ENCODE measurements at regions not wholly inside any gene's neighbourhood (a gene's known extent, or its start where the extent isn't known, plus 50 kb on each side); places are given as distances from the start of the nearest gene placed in this dataset.

GRCh38 chr22:27205492-27206373 lies 548.3 kb downstream of the MIAT start:
- no peak overlapping the region for H2BK12ac ChIP-seq (ENCODE audit: insufficient read length, low read depth, low read length)
- H3K23me2 ChIP-seq (ENCODE audit: insufficient read length, low read depth, low read length, poor library complexity, severe bottlenecking) = no peaks in the 10 kb centered on the region
- H3K4ac ChIP-seq (ENCODE audit: low read depth, low read length) = no peak overlapping the region
- Mint-ChIP-seq H3K27ac (no peak overlapping the region), H3K36me3 (ENCODE audit: insufficient read depth in 1 of 3, low read depth in 3 of 3) (no peaks in the 10 kb centered on the region), H3K9me3 (no peaks in the 10 kb centered on the region; a peak in 1 of 5 replicates), H3K4me3 (no peak overlapping the region), H3K27me3 (ENCODE audit: low read depth) (peaks cover 3% of the 10 kb centered on the region), H3K4me1 (peaks cover 35 to 39% of the 10 kb centered on the region in 2 experiments)
- H2AFZ ChIP-seq (ENCODE audit: low read length) = no peak overlapping the region
- H3K14ac ChIP-seq (ENCODE audit: insufficient read depth, low read length) = no peak overlapping the region
- no peak overlapping the region for H2AK5ac ChIP-seq (ENCODE audit: insufficient read length, low read length)
- H2BK5ac ChIP-seq (ENCODE audit: insufficient read length, low read length) = no peak overlapping the region
- DNase-seq = no peak
- H3K18ac ChIP-seq (ENCODE audit: insufficient read length, low read depth, low read length) = no peak overlapping the region
- no peak overlapping the region for H4K91ac ChIP-seq (ENCODE audit: insufficient read length, low read depth, low read length)
- no peak overlapping the region for H2BK15ac ChIP-seq (ENCODE audit: low read depth, low read length)
- no peak overlapping the region for H3K23ac ChIP-seq (ENCODE audit: insufficient read length, low read depth, low read length)
- H3K4me1 ChIP-seq (ENCODE audit: insufficient read depth, low read length) = peaks cover 2% of the 10 kb centered on the region; the same call in 1 of the 2 replicates
- H3K79me1 ChIP-seq (ENCODE audit: insufficient read depth, low read depth, low read length, poor library complexity, severe bottlenecking) = no peaks in the 10 kb centered on the region
- no peak overlapping the region for H4K5ac ChIP-seq (ENCODE audit: insufficient read length, low read depth, low read length)
- no peak overlapping the region for H3K56ac ChIP-seq (ENCODE audit: insufficient read length, low read depth, low read length)
- no peak overlapping the region for H3K4me2 ChIP-seq (ENCODE audit: insufficient read depth, insufficient read length, low read length)
- WGBS (ENCODE audit: extremely low coverage, insufficient read length, low lambda C conversion rate) = no CpG with 5 or more reads among the region's 9 CpGs
- H4K8ac ChIP-seq (replicated peaks; ENCODE audit: insufficient read length, low read depth, low read length) = no peak overlapping the region
- no peaks in the 10 kb centered on the region for H3K9me3 ChIP-seq (ENCODE audit: control insufficient read depth, low read depth, low read length)
- H3K27me3 ChIP-seq (ENCODE audit: insufficient read depth, low read length) = no peaks in the 10 kb centered on the region
- H4K20me1 ChIP-seq (ENCODE audit: control insufficient read depth, insufficient read depth, insufficient read length) = no peaks in the 10 kb centered on the region
- H3T11ph ChIP-seq (ENCODE audit: low read length) = no peak overlapping the region
- H2BK20ac ChIP-seq (ENCODE audit: low read depth, low read length, poor library complexity, severe bottlenecking) = no peak overlapping the region
- no peak overlapping the region for H3K9ac ChIP-seq (ENCODE audit: extremely low read depth, insufficient read length, low read length)
- TF ChIP-seq CTCF (conservative IDR thresholded peaks at IDR 0.05) = no peak
- no peak overlapping the region for H2BK120ac ChIP-seq (ENCODE audit: low read depth, low read length, poor library complexity, severe bottlenecking)
- H3K27ac ChIP-seq (ENCODE audit: insufficient read length, low read depth, low read length) = no peak overlapping the region
- no peaks in the 10 kb centered on the region for H3K79me2 ChIP-seq (ENCODE audit: insufficient read depth, low read length)
